Activated CD4-positive, alpha-beta T cell treated with anti-CD3 and anti-CD28 coated beads, Interleukin-10, Interleukin-2, amounts not matched to agents 100 ng/mL and 50 ng/mL, durations not matched to agents 16 hours and 8 hours (primary cell): ENCODE measurements at regions not wholly inside any gene's neighbourhood (a gene's known extent, or its start where the extent isn't known, plus 50 kb on each side); places are given as distances from the start of the nearest gene placed in this dataset.

ENCODE experiments used
- DNase-seq: peaks from one replicate; pipeline ENCODE4 v3.0.0-alpha.2; 2020

GRCh38 chr16:73202161-73202729, 154.3 kb upstream of the ZFHX3 start:
- no peak for DNase-seq

GRCh38 chr16:73199214-73199613, 151.3 kb upstream of the ZFHX3 start:
- DNase-seq = no peak

- no peak for DNase-seq
These were observed 150.6 kb upstream of the ZFHX3 start for GRCh38 chr16:73198481-73198880.

- no peak for DNase-seq
These were observed 149.7 kb upstream of the ZFHX3 start for GRCh38 chr16:73197598-73197997.

- peak; percentile 28 for DNase-seq
These were observed 148.7 kb upstream of the ZFHX3 start for GRCh38 chr16:73196670-73197069.

GRCh38 chr16:73193464-73193863, 145.5 kb upstream of the ZFHX3 start:
- no peak for DNase-seq

- no peak for DNase-seq
These were observed 144.4 kb upstream of the ZFHX3 start for GRCh38 chr16:73192232-73192894.

GRCh38 chr16:73191660-73192046, 143.7 kb upstream of the ZFHX3 start:
- no peak for DNase-seq

GRCh38 chr16:73190688-73191659, 143.0 kb upstream of the ZFHX3 start:
- DNase-seq = no peak

GRCh38 chr16:73190256-73190655, 142.3 kb upstream of the ZFHX3 start:
- no peak for DNase-seq

GRCh38 chr16:73189136-73189535, 141.2 kb upstream of the ZFHX3 start:
- DNase-seq = no peak

- no peak for DNase-seq
These were observed 139.0 kb upstream of the ZFHX3 start for GRCh38 chr16:73186752-73187601.

- DNase-seq = no peak
These were observed 137.8 kb upstream of the ZFHX3 start for GRCh38 chr16:73185737-73186136.

- DNase-seq = no peak
These were observed 135.7 kb upstream of the ZFHX3 start for GRCh38 chr16:73183611-73184092.

- no peak for DNase-seq
These were observed 131.9 kb upstream of the ZFHX3 start for GRCh38 chr16:73179705-73180331.

GRCh38 chr16:73177729-73178295, 129.9 kb upstream of the ZFHX3 start:
- no peak for DNase-seq

- DNase-seq = no peak
These were observed 128.7 kb upstream of the ZFHX3 start for GRCh38 chr16:73176577-73177013.

- no peak for DNase-seq
These were observed 125.2 kb upstream of the ZFHX3 start for GRCh38 chr16:73172973-73173709.

GRCh38 chr16:73172241-73172972, 124.5 kb upstream of the ZFHX3 start:
- DNase-seq = no peak

- no peak for DNase-seq
These were observed 123.9 kb upstream of the ZFHX3 start for GRCh38 chr16:73171901-73172240.
